ENCODE measurements at regions not wholly inside any gene's neighbourhood (a gene's known extent, or its start where the extent isn't known, plus 50 kb on each side); places are given as distances from the start of the nearest gene placed in this dataset.
"Not testable (repeated sequence)": the region's sequence is repeated elsewhere in the genome, so short reads cannot be mapped to it uniquely, and the experiment has no call there.

GRCh38 chr4:18109676-18110075, 88.1 kb upstream of the LCORL start:
- Mint-ChIP-seq H3K4me1 (no peaks in the 10 kb centered on the region), H3K27me3 (ENCODE audit: low read depth in 3 of 3) (peaks cover 0 to 2% (median 0%) of the 10 kb centered on the region in 3 donors), H3K4me3 (no peak overlapping the region), H3K9me3 (peaks cover 0 to 1% (median 0%) of the 10 kb centered on the region in 7 donors), H3K36me3 (no peaks in the 10 kb centered on the region), H3K27ac (no peak overlapping the region)
- Histone ChIP-seq H3K4me2 (replicated peaks; ENCODE audit: extremely low read depth, low read length, poor library complexity, severe bottlenecking) (no peak overlapping the region), H3K27me3 (ENCODE audit: control insufficient read depth in 2 of 2, insufficient read depth in 2 of 2, low read length in 2 of 2) (no peaks in the 10 kb centered on the region), H3K9me3 (replicated peaks in 1 of 2; ENCODE audit: control insufficient read depth in 1 of 2, insufficient read depth in 1 of 2, low read length in 2 of 2) (no peaks in the 10 kb centered on the region), H4K20me1 (ENCODE audit: insufficient read depth, low read length) (no peaks in the 10 kb centered on the region), H3K9ac (ENCODE audit: insufficient read depth, low read length, poor library complexity, severe bottlenecking) (no peak overlapping the region), H3K4me3 (replicated peaks in 1 of 3; ENCODE audit: low read depth in 2 of 3, low read length in 3 of 3) (no peak overlapping the region), H3K27ac (ENCODE audit: low read depth in 1 of 2, low read length in 2 of 2) (no peak overlapping the region), H3K36me3 (replicated peaks in 1 of 2; ENCODE audit: control insufficient read depth in 1 of 2, insufficient read depth in 2 of 2, low read length in 2 of 2) (no peaks in the 10 kb centered on the region), H3K4me1 (ENCODE audit: control insufficient read depth in 1 of 2, insufficient read depth in 2 of 2, low read length in 2 of 2) (no peaks in the 10 kb centered on the region), H2AFZ (ENCODE audit: insufficient read depth, low read depth, low read length, poor library complexity, severe bottlenecking) (no peak overlapping the region), H3K79me2 (ENCODE audit: insufficient read depth, low read length) (no peaks in the 10 kb centered on the region)
- no peak for DNase-seq
- TF ChIP-seq, protein P1, sequence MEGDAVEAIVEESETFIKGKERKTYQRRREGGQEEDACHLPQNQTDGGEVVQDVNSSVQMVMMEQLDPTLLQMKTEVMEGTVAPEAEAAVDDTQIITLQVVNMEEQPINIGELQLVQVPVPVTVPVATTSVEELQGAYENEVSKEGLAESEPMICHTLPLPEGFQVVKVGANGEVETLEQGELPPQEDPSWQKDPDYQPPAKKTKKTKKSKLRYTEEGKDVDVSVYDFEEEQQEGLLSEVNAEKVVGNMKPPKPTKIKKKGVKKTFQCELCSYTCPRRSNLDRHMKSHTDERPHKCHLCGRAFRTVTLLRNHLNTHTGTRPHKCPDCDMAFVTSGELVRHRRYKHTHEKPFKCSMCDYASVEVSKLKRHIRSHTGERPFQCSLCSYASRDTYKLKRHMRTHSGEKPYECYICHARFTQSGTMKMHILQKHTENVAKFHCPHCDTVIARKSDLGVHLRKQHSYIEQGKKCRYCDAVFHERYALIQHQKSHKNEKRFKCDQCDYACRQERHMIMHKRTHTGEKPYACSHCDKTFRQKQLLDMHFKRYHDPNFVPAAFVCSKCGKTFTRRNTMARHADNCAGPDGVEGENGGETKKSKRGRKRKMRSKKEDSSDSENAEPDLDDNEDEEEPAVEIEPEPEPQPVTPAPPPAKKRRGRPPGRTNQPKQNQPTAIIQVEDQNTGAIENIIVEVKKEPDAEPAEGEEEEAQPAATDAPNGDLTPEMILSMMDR (IDR thresholded peaks at IDR 0.05), result no peak
- 60% methylated on average over 1 of the region's 3 CpGs for WGBS (ENCODE audit: insufficient coverage)
- intact Hi-C loops (cut with micrococcal nuclease), result no loop called here

- H3K27me3 Mint-ChIP-seq (ENCODE audit: low read depth in 3 of 3); H2AFZ ChIP-seq (ENCODE audit: insufficient read depth, low read depth, low read length, poor library complexity, severe bottlenecking); H3K36me3 Mint-ChIP-seq; H3K9me3 ChIP-seq (replicated peaks in 1 of 2; ENCODE audit: control insufficient read depth in 1 of 2, insufficient read depth in 1 of 2, low read length in 2 of 2); H3K9ac ChIP-seq (ENCODE audit: insufficient read depth, low read length, poor library complexity, severe bottlenecking); H3K9me3 Mint-ChIP-seq; H3K4me2 ChIP-seq (replicated peaks; ENCODE audit: extremely low read depth, low read length, poor library complexity, severe bottlenecking); H3K4me3 Mint-ChIP-seq; H3K4me1 Mint-ChIP-seq; H3K27ac ChIP-seq (ENCODE audit: low read depth in 1 of 2, low read length in 2 of 2); H3K27me3 ChIP-seq (ENCODE audit: control insufficient read depth in 2 of 2, insufficient read depth in 2 of 2, low read length in 2 of 2); H3K4me1 ChIP-seq (ENCODE audit: control insufficient read depth in 1 of 2, insufficient read depth in 2 of 2, low read length in 2 of 2); intact Hi-C loops (cut with micrococcal nuclease); H4K20me1 ChIP-seq (ENCODE audit: insufficient read depth, low read length); H3K4me3 ChIP-seq (replicated peaks in 1 of 3; ENCODE audit: low read depth in 2 of 3, low read length in 3 of 3); H3K36me3 ChIP-seq (replicated peaks in 1 of 2; ENCODE audit: control insufficient read depth in 1 of 2, insufficient read depth in 2 of 2, low read length in 2 of 2); H3K27ac Mint-ChIP-seq; DNase-seq; H3K79me2 ChIP-seq (ENCODE audit: insufficient read depth, low read length): not testable (repeated sequence)
- WGBS (ENCODE audit: insufficient coverage), result no CpG with 5 or more reads among the region's 4 CpGs
Observed at GRCh38 chr4:18107848-18108528, 86.4 kb upstream of the LCORL start.
